ENCODE measurements at regions not wholly inside any gene's neighbourhood (a gene's known extent, or its start where the extent isn't known, plus 50 kb on each side); places are given as distances from the start of the nearest gene placed in this dataset.

DNA sequence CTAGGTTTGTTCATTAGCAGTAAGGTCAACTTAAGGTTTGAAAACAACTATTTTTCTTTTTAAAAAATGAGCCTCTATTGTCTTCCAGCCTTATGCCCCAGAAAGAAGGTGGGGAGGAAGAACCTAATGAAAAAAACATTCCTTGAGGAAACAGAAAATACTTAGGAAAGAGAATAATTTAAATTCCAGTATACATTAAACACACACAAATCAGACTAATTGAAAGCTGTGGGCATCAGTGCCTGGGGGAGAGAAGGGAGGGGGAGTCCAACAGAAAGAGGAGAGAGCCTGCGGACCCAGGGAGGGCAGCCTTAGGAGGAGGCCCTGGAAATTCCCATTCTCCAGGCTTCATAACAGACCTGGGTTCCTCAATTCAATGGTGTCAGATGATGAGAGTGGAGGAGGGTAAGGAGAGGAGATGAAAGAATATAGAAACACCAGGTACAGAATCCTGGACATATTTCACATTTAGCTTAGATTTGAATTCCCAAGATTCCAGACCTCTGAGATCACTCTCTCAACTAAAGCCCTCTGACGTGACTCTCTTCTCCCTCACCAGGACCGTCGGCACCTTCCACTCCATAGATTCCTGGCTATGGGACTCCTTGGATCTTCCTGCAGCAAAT, 320.5 kb upstream of the UMPS start:
- H3K36me3 ChIP-seq (ENCODE audit: low read length) = no peaks in the 10 kb centered on the region
- no peak overlapping the region for H3K27ac ChIP-seq (ENCODE audit: low read depth, low read length)

GRCh38 chr3:124410471-124410870, 319.8 kb upstream of the UMPS start:
- Histone ChIP-seq H3K4me3 (ENCODE audit: insufficient read depth, low read length, poor library complexity, severe bottlenecking) (no peak overlapping the region), H3K27ac (ENCODE audit: low read depth, low read length) (no peak overlapping the region), H3K9me3 (ENCODE audit: insufficient read depth, low read length) (no peaks in the 10 kb centered on the region), H3K9me2 (replicated peaks; ENCODE audit: insufficient read depth, low read length) (no peaks in the 10 kb centered on the region), H3K36me3 (ENCODE audit: low read length) (no peaks in the 10 kb centered on the region), H2AFZ (ENCODE audit: low read depth, low read length, severe bottlenecking) (no peak overlapping the region), H3K79me2 (ENCODE audit: insufficient read depth, low read length) (no peaks in the 10 kb centered on the region), H3K4me2 (ENCODE audit: low read depth, low read length, poor library complexity, severe bottlenecking) (no peak overlapping the region), H4K20me1 (ENCODE audit: low read depth, low read length) (no peaks in the 10 kb centered on the region), H3K27me3 (ENCODE audit: low read length) (no peaks in the 10 kb centered on the region), H3F3A (ENCODE audit: insufficient read depth) (no peaks in the 10 kb centered on the region), H3K9ac (ENCODE audit: low read length) (no peak overlapping the region)
- no peak for TF ChIP-seq CTCF (IDR thresholded peaks at IDR 0.05; ENCODE audit: insufficient read depth, low read length, poor library complexity, severe bottlenecking)
- no peak for TF ChIP-seq EZH2phosphoT487 (conservative IDR thresholded peaks at IDR 0.05; ENCODE audit: low read length)

More for the DNA sequence above, 320.5 kb upstream of the UMPS start:
- H3K9ac ChIP-seq (ENCODE audit: low read length) = no peak overlapping the region
- H2AFZ ChIP-seq (ENCODE audit: low read depth, low read length, severe bottlenecking) = no peak overlapping the region
- no peaks in the 10 kb centered on the region for H3K9me3 ChIP-seq (ENCODE audit: insufficient read depth, low read length)
- H3K79me2 ChIP-seq (ENCODE audit: insufficient read depth, low read length) = no peaks in the 10 kb centered on the region
- no peak overlapping the region for H3K4me3 ChIP-seq (ENCODE audit: insufficient read depth, low read length, poor library complexity, severe bottlenecking)
- H3K27me3 ChIP-seq (ENCODE audit: low read length) = no peaks in the 10 kb centered on the region
- no peak overlapping the region for H3K4me2 ChIP-seq (ENCODE audit: low read depth, low read length, poor library complexity, severe bottlenecking)
- no peaks in the 10 kb centered on the region for H4K20me1 ChIP-seq (ENCODE audit: low read depth, low read length)
- no peak for TF ChIP-seq CTCF (IDR thresholded peaks at IDR 0.05; ENCODE audit: insufficient read depth, low read length, poor library complexity, severe bottlenecking)
- TF ChIP-seq EZH2phosphoT487 (conservative IDR thresholded peaks at IDR 0.05; ENCODE audit: low read length) = no peak
- no peaks in the 10 kb centered on the region for H3F3A ChIP-seq (ENCODE audit: insufficient read depth)
- no peaks in the 10 kb centered on the region for H3K9me2 ChIP-seq (replicated peaks; ENCODE audit: insufficient read depth, low read length)

DNA sequence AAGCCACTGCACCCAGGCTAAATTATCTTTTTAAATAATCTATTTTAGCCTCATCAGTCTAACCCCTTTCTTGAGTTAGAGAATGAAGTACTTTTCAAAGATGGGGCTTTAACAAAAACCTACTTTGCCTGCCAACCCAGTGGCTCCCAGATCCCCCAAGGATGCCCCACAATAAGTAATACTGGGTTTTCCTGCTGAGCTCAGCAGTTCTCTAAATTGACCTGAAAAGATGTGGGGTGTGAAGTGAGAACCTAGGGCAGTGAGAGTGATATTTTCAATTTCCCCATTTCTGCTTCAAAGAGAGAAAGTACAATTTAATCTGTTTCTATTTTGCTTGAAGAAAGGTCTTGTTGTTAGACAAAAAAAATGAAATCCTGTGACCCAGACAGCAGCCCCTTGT, 318.5 kb upstream of the UMPS start:
- no peaks in the 10 kb centered on the region for H3F3A ChIP-seq (ENCODE audit: insufficient read depth)
- no peaks in the 10 kb centered on the region for H3K27me3 ChIP-seq (ENCODE audit: low read length)
- no peaks in the 10 kb centered on the region for H3K9me3 ChIP-seq (ENCODE audit: insufficient read depth, low read length)
- no peak for TF ChIP-seq CTCF (IDR thresholded peaks at IDR 0.05; ENCODE audit: insufficient read depth, low read length, poor library complexity, severe bottlenecking)
- TF ChIP-seq EZH2phosphoT487 (conservative IDR thresholded peaks at IDR 0.05; ENCODE audit: low read length) = no peak
- no peaks in the 10 kb centered on the region for H3K9me2 ChIP-seq (replicated peaks; ENCODE audit: insufficient read depth, low read length)
- H3K4me2 ChIP-seq (ENCODE audit: low read depth, low read length, poor library complexity, severe bottlenecking) = no peak overlapping the region
- H3K36me3 ChIP-seq (ENCODE audit: low read length) = no peaks in the 10 kb centered on the region
- H3K4me3 ChIP-seq (ENCODE audit: insufficient read depth, low read length, poor library complexity, severe bottlenecking) = no peak overlapping the region
- H3K27ac ChIP-seq (ENCODE audit: low read depth, low read length) = no peak overlapping the region
- H3K79me2 ChIP-seq (ENCODE audit: insufficient read depth, low read length) = no peaks in the 10 kb centered on the region
- H2AFZ ChIP-seq (ENCODE audit: low read depth, low read length, severe bottlenecking) = no peak overlapping the region
- H4K20me1 ChIP-seq (ENCODE audit: low read depth, low read length) = no peaks in the 10 kb centered on the region
- H3K9ac ChIP-seq (ENCODE audit: low read length) = no peak overlapping the region

Measured in SU-DHL-6 (cell line).